ENCODE measurements at regions not wholly inside any gene's neighbourhood (a gene's known extent, or its start where the extent isn't known, plus 50 kb on each side); places are given as distances from the start of the nearest gene placed in this dataset.

DNA sequence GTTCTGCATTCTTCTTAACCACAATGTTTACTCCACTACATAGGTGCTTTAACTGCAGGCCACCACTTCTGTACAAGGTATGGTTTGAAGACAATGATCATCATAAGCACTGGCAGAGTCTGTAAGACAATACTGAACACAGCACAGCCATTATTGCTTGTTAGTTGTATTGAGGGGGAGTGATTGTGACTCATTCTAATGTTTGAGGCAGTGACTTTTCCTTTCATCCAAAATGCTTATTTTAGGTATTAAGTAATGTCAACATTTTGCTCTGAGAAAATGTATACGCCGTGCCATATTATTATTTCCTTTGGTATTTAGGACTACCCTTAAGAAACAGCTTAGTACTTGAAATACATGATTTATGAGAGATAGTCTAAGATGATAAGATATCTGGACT, 618.2 kb upstream of the ZNF717 start:
- DNase-seq, result no peak
- Mint-ChIP-seq H3K4me1 (ENCODE audit: low read depth) (no peaks in the 10 kb centered on the region), H3K9me3 (peaks cover 34% of the 10 kb centered on the region), H3K4me3 (no peak overlapping the region), H3K27me3 (ENCODE audit: insufficient read depth) (no peaks in the 10 kb centered on the region), H3K27ac (no peak overlapping the region), H3K36me3 (ENCODE audit: low read depth) (0 out of 2 replicates have a peak, but pooled peaks cover 6% of the 10 kb centered on the region)
- no peak for TF ChIP-seq CTCF (IDR thresholded peaks at IDR 0.05)

GRCh38 chr3:76405196-76405595, 619.8 kb upstream of the ZNF717 start:
- Mint-ChIP-seq H3K27ac (no peak overlapping the region), H3K36me3 (ENCODE audit: low read depth) (0 out of 2 replicates have a peak, but pooled peaks cover 6% of the 10 kb centered on the region), H3K9me3 (peaks cover 38% of the 10 kb centered on the region), H3K4me1 (ENCODE audit: low read depth) (no peaks in the 10 kb centered on the region), H3K27me3 (ENCODE audit: insufficient read depth) (no peaks in the 10 kb centered on the region), H3K4me3 (no peak overlapping the region)
- no peak for DNase-seq
- TF ChIP-seq CTCF (IDR thresholded peaks at IDR 0.05), result no peak

- DNase-seq, result no peak
These were observed 625.5 kb upstream of the ZNF717 start for GRCh38 chr3:76410762-76411281.

DNA sequence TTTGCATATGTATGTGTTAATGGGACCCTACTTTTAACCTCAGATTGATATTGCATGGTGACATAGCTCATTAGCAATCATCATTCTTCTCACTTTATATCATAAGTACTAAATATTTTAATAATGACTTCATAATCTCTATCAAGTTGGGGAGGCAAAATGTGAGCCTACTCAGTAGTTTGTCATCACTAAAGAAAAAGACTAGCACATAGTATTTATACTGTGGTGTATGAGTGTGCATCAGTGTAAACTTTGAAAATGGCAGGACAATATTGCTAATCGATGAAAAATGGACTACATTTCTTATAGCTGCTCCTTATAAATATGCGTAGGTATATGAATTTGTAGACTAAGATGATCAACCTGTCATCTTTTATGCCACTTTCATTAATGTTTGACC, 624.5 kb upstream of the ROBO2 start:
- no peaks in the 10 kb centered on the region for H3K4me1 Mint-ChIP-seq (ENCODE audit: low read depth)
- H3K36me3 Mint-ChIP-seq (ENCODE audit: low read depth), result peaks cover 5% of the 10 kb centered on the region; the same call in 1 of the 2 replicates
- H3K4me3 Mint-ChIP-seq, result no peak overlapping the region
- H3K27ac Mint-ChIP-seq, result no peak overlapping the region
- no peak for DNase-seq
- TF ChIP-seq CTCF (IDR thresholded peaks at IDR 0.05), result no peak
- no peaks in the 10 kb centered on the region for H3K27me3 Mint-ChIP-seq (ENCODE audit: insufficient read depth)
- H3K9me3 Mint-ChIP-seq, result peaks cover 31% of the 10 kb centered on the region

More at GRCh38 chr3:76410762-76411281, 625.5 kb upstream of the ZNF717 start:
- peaks cover 45% of the 10 kb centered on the region for H3K9me3 Mint-ChIP-seq
- H3K27me3 Mint-ChIP-seq (ENCODE audit: insufficient read depth), result no peaks in the 10 kb centered on the region
- H3K36me3 Mint-ChIP-seq (ENCODE audit: low read depth), result peaks cover 11% of the 10 kb centered on the region; the same call in 1 of the 2 replicates
- no peak for TF ChIP-seq CTCF (IDR thresholded peaks at IDR 0.05)
- H3K4me3 Mint-ChIP-seq, result no peak overlapping the region
- H3K4me1 Mint-ChIP-seq (ENCODE audit: low read depth), result no peaks in the 10 kb centered on the region
- no peak overlapping the region for H3K27ac Mint-ChIP-seq

GRCh38 chr3:76429581-76430177, 610.2 kb upstream of the ROBO2 start:
- Mint-ChIP-seq H3K9me3 (peaks cover 32% of the 10 kb centered on the region), H3K4me1 (ENCODE audit: low read depth) (no peaks in the 10 kb centered on the region), H3K27ac (no peak overlapping the region), H3K4me3 (no peak overlapping the region), H3K36me3 (ENCODE audit: low read depth) (0 out of 2 replicates have a peak, but pooled peaks cover 4% of the 10 kb centered on the region), H3K27me3 (ENCODE audit: insufficient read depth) (no peaks in the 10 kb centered on the region; the same call in 1 of the 2 replicates)
- DNase-seq, result no peak
- TF ChIP-seq CTCF (IDR thresholded peaks at IDR 0.05), result no peak

Measured in HFFc6 (cell line).